Stimulated activated CD8-positive, alpha-beta memory T cell treated with anti-CD3 and anti-CD28 coated beads, Interleukin-2, amount 100 ng/mL, for 48 hours (primary cell): ENCODE measurements at regions not wholly inside any gene's neighbourhood (a gene's known extent, or its start where the extent isn't known, plus 50 kb on each side); places are given as distances from the start of the nearest gene placed in this dataset.
"Not testable (repeated sequence)": the region's sequence is repeated elsewhere in the genome, so short reads cannot be mapped to it uniquely, and the experiment has no call there.

Experiments used
- DNase-seq, 2 donors: peaks; one replicate each; pipeline ENCODE4 v3.0.0-alpha.2; 2020; ENCODE audit warnings: low read depth in 2 of 2

- not testable (repeated sequence) for DNase-seq
Observed at GRCh38 chr9:62833323-62834200, 1643.7 kb downstream of the SPATA31A7 start.

DNA sequence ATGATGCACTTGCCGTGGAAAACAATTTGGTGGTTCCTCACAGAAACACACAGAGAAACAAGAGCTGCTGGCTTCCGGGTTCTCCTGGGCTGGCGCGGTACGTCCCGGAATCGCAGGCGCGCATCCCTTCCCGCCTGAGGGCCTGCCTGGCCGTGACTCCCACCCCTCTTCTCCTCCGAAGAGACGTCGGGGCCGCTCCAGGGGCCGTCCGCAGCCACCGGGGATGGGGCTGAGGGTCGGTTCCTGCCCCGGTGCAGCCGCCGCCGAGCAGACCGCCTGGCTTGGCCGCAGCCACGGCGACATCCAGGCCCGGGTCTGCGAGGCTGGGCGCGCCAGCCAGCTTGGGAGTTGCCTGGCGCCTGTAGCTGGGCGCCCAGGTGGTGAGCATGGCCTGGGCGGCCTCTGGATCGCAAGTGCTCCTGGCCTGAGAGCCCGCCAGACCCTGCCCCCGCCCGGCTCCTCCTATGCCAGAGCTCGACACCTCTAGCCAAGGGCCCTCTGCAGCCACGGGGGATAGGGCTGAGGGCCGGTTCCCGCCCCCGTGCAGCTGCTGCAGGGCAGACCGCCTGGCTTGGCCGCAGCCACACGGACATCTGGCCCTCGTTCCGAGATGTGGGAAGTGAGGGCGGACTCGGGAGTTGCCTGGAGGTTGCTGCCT is 1647.5 kb downstream of the SPATA31A7 start:
- peak; percentile 17 to 21 for DNase-seq

DNA sequence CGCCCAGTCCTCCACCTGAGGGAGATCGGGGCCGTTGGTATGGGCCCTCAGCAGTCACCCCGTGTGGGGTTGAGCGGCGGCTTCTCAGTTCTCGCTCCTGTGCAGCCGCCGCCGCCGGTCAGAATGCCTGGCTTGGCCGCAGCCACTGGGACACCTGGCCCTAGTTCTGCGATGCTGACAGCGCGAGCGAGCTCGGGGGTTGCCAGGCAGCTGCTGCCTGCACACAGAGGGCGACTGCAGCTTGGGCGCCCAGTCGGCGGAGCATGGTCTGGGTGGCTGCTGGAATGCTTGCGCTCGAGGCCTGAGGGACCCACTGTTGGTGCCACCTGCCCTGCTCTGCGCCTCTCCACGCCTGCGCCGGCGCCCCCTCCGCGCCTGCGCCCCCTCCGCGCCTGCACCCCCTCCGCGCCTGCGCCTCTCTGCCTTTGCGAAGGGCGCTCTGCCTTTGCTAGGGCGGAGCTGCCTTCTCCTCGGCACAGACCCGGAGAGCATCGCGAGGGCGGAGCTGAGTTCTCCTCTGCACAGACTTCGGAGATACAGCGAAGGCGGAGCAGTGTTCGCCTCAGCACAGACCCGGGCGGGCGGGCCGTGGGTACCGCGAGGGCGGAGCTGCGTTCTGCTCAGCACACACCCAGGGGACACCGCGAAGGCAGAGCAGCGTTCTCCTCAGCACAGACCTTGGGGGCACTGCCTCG is 1648.3 kb downstream of the SPATA31A7 start:
- DNase-seq, result peak; percentile 97 to 98

- not testable (repeated sequence) for DNase-seq
Observed at GRCh38 chr9:62839168-62839567, 1649.3 kb downstream of the SPATA31A7 start.

GRCh38 chr9:62843145-62843544 is 1653.3 kb downstream of the SPATA31A7 start:
- DNase-seq, result not testable (repeated sequence)

DNA sequence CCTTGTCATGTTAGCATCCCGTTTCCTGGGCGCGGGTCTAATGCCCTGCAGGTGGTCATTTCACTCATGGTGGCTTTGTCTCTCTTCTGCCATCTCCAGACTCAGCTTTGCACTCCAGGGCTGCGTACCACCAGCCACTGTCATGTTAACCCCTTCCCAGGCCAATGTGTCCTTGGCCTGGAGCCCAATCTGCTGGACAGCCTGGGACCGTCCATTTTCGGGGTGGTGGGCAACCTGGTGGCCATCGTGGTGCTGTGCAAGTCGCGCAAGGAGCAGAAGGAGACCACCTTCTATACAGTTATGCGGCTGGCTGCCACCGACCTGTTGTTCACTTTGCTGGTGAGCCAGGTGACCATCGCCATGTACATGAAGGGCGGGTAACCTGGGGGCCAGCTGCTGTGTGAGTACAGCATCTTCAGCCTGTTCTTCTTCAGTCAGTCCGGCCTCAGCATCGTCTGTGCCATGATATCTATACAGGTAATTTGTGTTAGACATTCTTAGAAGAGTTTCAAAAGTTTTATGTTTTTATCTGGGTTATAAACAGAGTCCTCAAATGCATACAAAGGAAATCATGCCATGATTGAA is 1654.0 kb downstream of the SPATA31A7 start:
- DNase-seq, result not testable (repeated sequence)

- DNase-seq, result not testable (repeated sequence)
Observed at GRCh38 chr9:62844681-62845185, 1654.9 kb downstream of the SPATA31A7 start.

- DNase-seq, result not testable (repeated sequence)
Observed at GRCh38 chr9:62848258-62848657, 1658.4 kb downstream of the SPATA31A7 start.

DNA sequence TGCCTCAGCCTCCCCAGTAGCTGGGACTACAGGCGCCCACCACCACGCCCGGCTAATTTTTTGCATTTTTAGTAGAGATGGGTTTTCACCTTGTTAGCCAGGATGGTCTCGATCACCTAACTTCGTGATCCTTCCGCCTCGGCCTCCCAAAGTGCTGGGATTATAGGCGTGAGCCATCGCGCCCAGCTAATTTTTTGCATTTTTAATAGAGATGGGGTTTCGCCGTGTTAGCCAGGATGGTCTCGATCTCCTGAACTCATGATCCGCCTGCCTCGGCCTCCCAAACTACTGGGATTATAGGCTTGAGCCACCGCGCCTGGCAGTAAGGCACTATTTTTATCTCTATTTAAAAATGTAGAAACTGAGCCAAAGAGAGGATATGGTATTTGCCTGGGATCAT is 1660.2 kb downstream of the SPATA31A7 start:
- not testable (repeated sequence) for DNase-seq

GRCh38 chr9:62857280-62857679 is 1667.4 kb downstream of the SPATA31A7 start:
- DNase-seq, result not testable (repeated sequence)

GRCh38 chr9:62858240-62858639 is 1668.4 kb downstream of the SPATA31A7 start:
- DNase-seq, result not testable (repeated sequence)

DNA sequence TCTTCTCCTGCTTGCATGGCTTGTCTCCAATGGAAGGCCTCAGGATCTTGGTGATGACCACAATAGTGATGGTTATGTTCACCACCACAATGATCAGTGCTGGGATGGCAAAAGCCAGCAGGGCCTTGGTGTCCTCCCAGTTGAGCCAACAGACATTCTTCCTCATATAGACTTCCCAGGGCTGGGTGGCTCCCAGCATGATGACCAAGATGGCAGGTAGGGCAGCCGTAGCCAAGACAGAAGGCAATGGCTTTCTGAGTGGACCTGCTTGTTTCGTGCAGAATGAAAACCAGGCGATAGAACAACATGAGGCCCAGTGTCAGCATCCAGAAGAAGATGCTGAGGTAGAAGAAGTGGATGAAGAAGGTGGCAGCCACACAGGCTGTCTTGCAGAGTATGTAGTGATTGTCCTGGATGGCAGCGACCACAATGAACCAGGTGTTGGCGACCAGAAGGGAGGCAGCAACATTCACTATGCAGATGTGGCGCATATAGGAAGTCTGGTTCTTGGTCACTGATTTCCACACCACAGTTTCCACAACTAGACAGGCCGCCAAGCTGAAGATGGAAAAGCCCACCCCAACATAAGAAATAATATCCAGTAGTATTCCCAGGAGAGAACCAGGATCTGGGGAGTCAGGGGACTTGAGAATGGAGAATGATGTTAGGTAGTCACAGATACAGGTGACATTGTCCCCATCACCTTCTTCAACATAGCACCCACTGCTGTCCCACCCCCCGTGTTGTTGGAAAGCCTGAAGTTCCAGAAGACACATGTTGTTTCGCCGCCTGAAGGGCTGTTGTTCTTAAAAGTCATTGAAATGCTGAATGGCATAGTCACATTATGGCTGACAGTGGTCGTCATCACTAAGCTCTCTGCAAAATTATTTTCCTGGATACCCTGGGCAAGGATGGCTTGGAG is 1671.4 kb downstream of the SPATA31A7 start:
- DNase-seq, result not testable (repeated sequence)

DNA sequence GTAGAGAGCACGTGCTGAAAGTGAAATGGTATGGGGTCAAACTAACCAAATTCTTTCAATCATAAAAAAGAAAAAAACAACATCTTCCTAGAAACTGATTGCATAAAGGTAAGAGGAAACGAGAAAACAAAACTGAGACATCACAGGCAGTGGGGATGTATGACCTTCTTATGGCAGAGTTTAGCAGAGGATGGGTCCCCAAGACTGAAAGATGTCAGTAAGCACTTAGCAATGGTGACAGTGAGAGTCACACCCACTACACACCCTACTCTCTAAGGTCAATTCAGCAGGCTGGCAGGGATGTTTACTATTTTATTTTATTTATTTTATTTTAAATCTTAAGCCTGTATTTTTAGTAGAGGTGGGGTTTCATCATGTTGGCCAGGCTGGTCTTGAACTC is 1672.3 kb downstream of the SPATA31A7 start:
- not testable (repeated sequence) for DNase-seq

DNA sequence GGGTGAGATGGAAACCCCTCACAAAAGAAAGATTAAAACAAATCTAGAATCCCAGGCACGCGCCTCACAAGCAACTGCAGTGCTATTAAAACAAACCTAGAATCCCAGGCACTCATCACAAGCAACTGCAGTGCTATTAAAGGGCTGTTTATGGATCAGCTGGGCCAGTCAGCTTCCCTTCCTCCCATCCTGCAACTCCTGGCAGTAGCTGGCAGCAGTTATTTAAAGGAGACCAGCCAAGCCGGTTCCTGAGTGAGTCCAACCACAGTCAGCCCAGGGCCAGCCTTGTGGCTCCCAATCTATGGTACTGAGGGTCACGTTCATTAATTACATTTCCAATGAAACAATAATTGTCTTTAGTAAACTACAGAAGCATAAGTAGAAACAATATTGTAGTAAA is 1673.5 kb downstream of the SPATA31A7 start:
- DNase-seq, result not testable (repeated sequence)

GRCh38 chr9:62863867-62864266 is 1674.0 kb downstream of the SPATA31A7 start:
- not testable (repeated sequence) for DNase-seq

GRCh38 chr9:62864481-62865469 is 1674.9 kb downstream of the SPATA31A7 start:
- peak in 1 of 2 donors; percentile 6 for DNase-seq

GRCh38 chr9:62869061-62869460 is 1679.2 kb downstream of the SPATA31A7 start:
- DNase-seq, result not testable (repeated sequence)

- DNase-seq, result not testable (repeated sequence)
Observed at GRCh38 chr9:62871765-62872164, 1681.9 kb downstream of the SPATA31A7 start.

DNA sequence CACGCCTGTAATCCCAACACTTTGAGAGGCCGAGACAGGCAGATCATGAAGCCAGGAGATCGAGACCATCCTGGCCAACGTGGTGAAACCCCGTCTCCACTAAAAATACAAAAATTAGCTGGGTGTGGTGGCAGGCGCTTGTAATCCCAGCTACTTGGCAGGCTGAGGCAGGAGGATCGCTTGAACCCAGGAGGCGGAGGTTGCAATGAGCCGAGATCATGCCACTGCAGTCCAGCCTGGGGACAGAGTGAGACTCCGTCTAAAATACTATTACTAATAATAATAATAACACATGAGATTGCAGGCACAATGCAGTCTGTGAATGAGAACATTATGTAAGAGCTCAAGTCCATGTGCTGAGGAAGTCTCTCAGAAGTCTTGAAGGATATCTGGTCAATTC is 1684.4 kb downstream of the SPATA31A7 start:
- not testable (repeated sequence) for DNase-seq
